ENCODE measurements at regions not wholly inside any gene's neighbourhood (a gene's known extent, or its start where the extent isn't known, plus 50 kb on each side); places are given as distances from the start of the nearest gene placed in this dataset.

GRCh38 chr4:157582141-157582540 lies 361.6 kb downstream of the GRIA2 start:
- DNase-seq (ENCODE audit: low read depth) = no peak
- no peak for TF ChIP-seq CTCF (IDR thresholded peaks at IDR 0.05; ENCODE audit: insufficient read depth, low read depth, low read length, missing control alignments)
- H3K4me3 ChIP-seq (ENCODE audit: low read length) = no peak overlapping the region

GRCh38 chr4:157576671-157577217 lies 356.2 kb downstream of the GRIA2 start:
- no peak for TF ChIP-seq CTCF (IDR thresholded peaks at IDR 0.05; ENCODE audit: insufficient read depth, low read depth, low read length, missing control alignments)
- no peak overlapping the region for H3K4me3 ChIP-seq (ENCODE audit: low read length)
- DNase-seq (ENCODE audit: low read depth) = no peak

- no peak for TF ChIP-seq CTCF (IDR thresholded peaks at IDR 0.05; ENCODE audit: insufficient read depth, low read depth, low read length, missing control alignments)
- H3K4me3 ChIP-seq (ENCODE audit: low read length) = no peak overlapping the region
- DNase-seq (ENCODE audit: low read depth) = no peak
Measured at GRCh38 chr4:157575339-157575738, 354.8 kb downstream of the GRIA2 start.

- no peak for DNase-seq (ENCODE audit: low read depth)
- H3K4me3 ChIP-seq (ENCODE audit: low read length) = no peak overlapping the region
- no peak for TF ChIP-seq CTCF (IDR thresholded peaks at IDR 0.05; ENCODE audit: insufficient read depth, low read depth, low read length, missing control alignments)
Measured at GRCh38 chr4:157574606-157575005, 354.1 kb downstream of the GRIA2 start.

- TF ChIP-seq CTCF (IDR thresholded peaks at IDR 0.05; ENCODE audit: insufficient read depth, low read depth, low read length, missing control alignments) = no peak
- peak; percentile 53 for DNase-seq (ENCODE audit: low read depth)
Measured at GRCh38 chr4:157572951-157573350, 352.4 kb downstream of the GRIA2 start.

GRCh38 chr4:157572284-157572683 lies 351.8 kb downstream of the GRIA2 start:
- DNase-seq (ENCODE audit: low read depth) = no peak
- no peak for TF ChIP-seq CTCF (IDR thresholded peaks at IDR 0.05; ENCODE audit: insufficient read depth, low read depth, low read length, missing control alignments)

More at GRCh38 chr4:157572951-157573350, 352.4 kb downstream of the GRIA2 start:
- H3K4me3 ChIP-seq (ENCODE audit: low read length) = no peak overlapping the region

GRCh38 chr4:157564771-157565170 lies 344.2 kb downstream of the GRIA2 start:
- DNase-seq (ENCODE audit: low read depth) = peak; percentile 88
- no peak overlapping the region for H3K4me3 ChIP-seq (ENCODE audit: low read length)
- TF ChIP-seq CTCF (IDR thresholded peaks at IDR 0.05; ENCODE audit: insufficient read depth, low read depth, low read length, missing control alignments) = no peak

More at GRCh38 chr4:157572284-157572683, 351.8 kb downstream of the GRIA2 start:
- no peak overlapping the region for H3K4me3 ChIP-seq (ENCODE audit: low read length)
